Loucy (cell line): ENCODE measurements at regions not wholly inside any gene's neighbourhood (a gene's known extent, or its start where the extent isn't known, plus 50 kb on each side); places are given as distances from the start of the nearest gene placed in this dataset.

Experiments used
- H2AFZ ChIP-seq: fragments of 200-600 bp; sonication (generic); 2 replicates; pipeline ENCODE4 v1.6.0; 2016; ENCODE audit warnings: antibody characterized with exemption, mild to moderate bottlenecking, low read length, moderate library complexity
- H3F3A ChIP-seq: fragments of 200-600 bp; 2 replicates; pipeline ENCODE4 v1.6.0; 2016; ENCODE audit warnings: antibody characterized with exemption, low read depth, mild to moderate bottlenecking
- H3K27me3 ChIP-seq: fragments of 200-600 bp; sonication (generic); 2 replicates; pipeline ENCODE4 v1.6.1; 2014; ENCODE audit warnings: low read length, mild to moderate bottlenecking; ENCODE audit not compliant: insufficient read depth, poor library complexity, severe bottlenecking
- H3K36me3 ChIP-seq: fragments of 200-600 bp; sonication (generic); 2 replicates; pipeline ENCODE4 v1.6.1; 2016; ENCODE audit warnings: low read length; ENCODE audit not compliant: insufficient read depth
- H3K4me1 ChIP-seq: fragments of 200-600 bp; sonication (generic); 2 replicates; pipeline ENCODE4 v1.5.1; 2014; ENCODE audit warnings: low read length, mild to moderate bottlenecking; ENCODE audit not compliant: insufficient read depth, poor library complexity, severe bottlenecking
- H3K4me2 ChIP-seq: fragments of 200-600 bp; sonication (generic); 2 replicates; pipeline ENCODE4 v1.6.0; 2014; ENCODE audit warnings: antibody characterized with exemption, low read length, low read depth, mild to moderate bottlenecking; ENCODE audit not compliant: poor library complexity, severe bottlenecking
- H3K4me3 ChIP-seq: fragments of 200-600 bp; sonication (generic); 2 replicates; pipeline ENCODE4 v1.5.1; 2014; ENCODE audit warnings: low read length, mild to moderate bottlenecking, mixed read lengths; ENCODE audit not compliant: poor library complexity, severe bottlenecking
- H3K79me2 ChIP-seq: fragments of 200-600 bp; sonication (generic); 2 replicates; pipeline ENCODE4 v1.6.1; 2014; ENCODE audit warnings: low read length; ENCODE audit not compliant: insufficient read depth
- H3K9ac ChIP-seq: fragments of 200-600 bp; sonication (generic); 2 replicates; pipeline ENCODE4 v1.6.0; 2014; ENCODE audit warnings: mild to moderate bottlenecking, low read depth, low read length, moderate library complexity; ENCODE audit not compliant: poor library complexity, severe bottlenecking
- H3K9me2 ChIP-seq: fragments of 200-600 bp; sonication (generic); replicated peaks from 2 replicates; pipeline ENCODE4 v1.6.1; 2016; ENCODE audit warnings: low read depth, low read length, mixed read lengths
- H3K9me3 ChIP-seq: fragments of 200-600 bp; sonication (generic); 2 replicates; pipeline ENCODE4 v1.6.1; 2014; ENCODE audit warnings: mild to moderate bottlenecking, antibody characterized with exemption, low read length, low read depth; ENCODE audit not compliant: insufficient read depth
- H4K20me1 ChIP-seq: fragments of 200-600 bp; sonication (generic); 2 replicates; pipeline ENCODE4 v1.6.0; 2014; ENCODE audit warnings: antibody characterized with exemption, low read length, mild to moderate bottlenecking; ENCODE audit not compliant: insufficient read depth, poor library complexity, severe bottlenecking
- EZH2phosphoT487 ChIP-seq: fragments of 200-600 bp; IDR thresholded peaks from 2 replicates; pipeline ENCODE4 v1.6.1; 2018; ENCODE audit warnings: antibody characterized with exemption, mild to moderate bottlenecking, moderate library complexity, borderline replicate concordance
- TF ChIP-seq, protein P1 (sequence below): fragments of 200-600 bp; sonication (generic); conservative IDR thresholded peaks from 2 replicates; pipeline ENCODE4 v1.5.1; 2014; ENCODE audit warnings: mild to moderate bottlenecking, antibody characterized with exemption, low read length

- H4K20me1 ChIP-seq = no peaks in the 10 kb centered on the region
- no peak overlapping the region for H3K4me2 ChIP-seq
- H3K27me3 ChIP-seq = no peaks in the 10 kb centered on the region
- H3K9ac ChIP-seq = no peak overlapping the region
- no peak overlapping the region for H2AFZ ChIP-seq
- no peak overlapping the region for H3K4me3 ChIP-seq
- no peaks in the 10 kb centered on the region for H3K36me3 ChIP-seq
- H3K4me1 ChIP-seq = no peaks in the 10 kb centered on the region
- no peaks in the 10 kb centered on the region for H3K9me3 ChIP-seq
- no peaks in the 10 kb centered on the region for H3K79me2 ChIP-seq
- H3F3A ChIP-seq = no peaks in the 10 kb centered on the region
- TF ChIP-seq, protein P1, sequence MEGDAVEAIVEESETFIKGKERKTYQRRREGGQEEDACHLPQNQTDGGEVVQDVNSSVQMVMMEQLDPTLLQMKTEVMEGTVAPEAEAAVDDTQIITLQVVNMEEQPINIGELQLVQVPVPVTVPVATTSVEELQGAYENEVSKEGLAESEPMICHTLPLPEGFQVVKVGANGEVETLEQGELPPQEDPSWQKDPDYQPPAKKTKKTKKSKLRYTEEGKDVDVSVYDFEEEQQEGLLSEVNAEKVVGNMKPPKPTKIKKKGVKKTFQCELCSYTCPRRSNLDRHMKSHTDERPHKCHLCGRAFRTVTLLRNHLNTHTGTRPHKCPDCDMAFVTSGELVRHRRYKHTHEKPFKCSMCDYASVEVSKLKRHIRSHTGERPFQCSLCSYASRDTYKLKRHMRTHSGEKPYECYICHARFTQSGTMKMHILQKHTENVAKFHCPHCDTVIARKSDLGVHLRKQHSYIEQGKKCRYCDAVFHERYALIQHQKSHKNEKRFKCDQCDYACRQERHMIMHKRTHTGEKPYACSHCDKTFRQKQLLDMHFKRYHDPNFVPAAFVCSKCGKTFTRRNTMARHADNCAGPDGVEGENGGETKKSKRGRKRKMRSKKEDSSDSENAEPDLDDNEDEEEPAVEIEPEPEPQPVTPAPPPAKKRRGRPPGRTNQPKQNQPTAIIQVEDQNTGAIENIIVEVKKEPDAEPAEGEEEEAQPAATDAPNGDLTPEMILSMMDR = no peak
- no peak for TF ChIP-seq EZH2phosphoT487
- H3K9me2 ChIP-seq = no peaks in the 10 kb centered on the region
Measured at GRCh38 chr12:47025798-47026197, 53.6 kb upstream of the PCED1B start.

GRCh38 chr12:47026291-47026690 lies 53.1 kb upstream of the PCED1B start:
- Histone ChIP-seq H3K9me2 (no peaks in the 10 kb centered on the region), H3K79me2 (no peaks in the 10 kb centered on the region), H3K4me1 (no peaks in the 10 kb centered on the region), H3K36me3 (no peaks in the 10 kb centered on the region), H2AFZ (no peak overlapping the region), H3K27me3 (no peaks in the 10 kb centered on the region), H3K9me3 (no peaks in the 10 kb centered on the region), H3F3A (no peaks in the 10 kb centered on the region), H3K4me2 (no peak overlapping the region), H4K20me1 (no peaks in the 10 kb centered on the region), H3K9ac (no peak overlapping the region), H3K4me3 (no peak overlapping the region)
- TF ChIP-seq, protein P1 = no peak
- TF ChIP-seq EZH2phosphoT487 = no peak
